HFFc6 (cell line): ENCODE measurements at regions not wholly inside any gene's neighbourhood (a gene's known extent, or its start where the extent isn't known, plus 50 kb on each side); places are given as distances from the start of the nearest gene placed in this dataset.
A peak's percentile ranks its signal among the peaks of the same experiment; 100 is the strongest.

ENCODE experiments used
- DNase-seq: peaks from one replicate; pipeline ENCODE4 v3.0.0-alpha.2; 2018
- H3K27ac Mint-ChIP-seq: 2 replicates; pipeline ENCODE4 v1.8.0; 2020; ENCODE audit warnings: mild to moderate bottlenecking, mixed read lengths
- H3K27me3 Mint-ChIP-seq: 2 replicates; pipeline ENCODE4 v1.8.0; 2021; ENCODE audit warnings: mild to moderate bottlenecking, moderate library complexity, mixed read lengths; ENCODE audit not compliant: insufficient read depth
- H3K36me3 Mint-ChIP-seq: 2 replicates; pipeline ENCODE4 v1.8.0; 2021; ENCODE audit warnings: low read depth, mixed read lengths
- H3K4me1 Mint-ChIP-seq: 2 replicates; pipeline ENCODE4 v1.8.0; 2020; ENCODE audit warnings: low read depth, mixed read lengths
- H3K4me3 Mint-ChIP-seq: 2 replicates; pipeline ENCODE4 v1.8.0; 2020; ENCODE audit warnings: mild to moderate bottlenecking, moderate library complexity, mixed read lengths
- H3K9me3 Mint-ChIP-seq: 2 replicates; pipeline ENCODE4 v1.8.0; 2020; ENCODE audit warnings: mild to moderate bottlenecking, mixed read lengths
- TF ChIP-seq, protein P1 (sequence below): fragments of 200-600 bp; sonication (generic); IDR thresholded peaks from 2 replicates; pipeline ENCODE4 v1.5.0; 2021; ENCODE audit warnings: antibody characterized with exemption, mild to moderate bottlenecking

DNA sequence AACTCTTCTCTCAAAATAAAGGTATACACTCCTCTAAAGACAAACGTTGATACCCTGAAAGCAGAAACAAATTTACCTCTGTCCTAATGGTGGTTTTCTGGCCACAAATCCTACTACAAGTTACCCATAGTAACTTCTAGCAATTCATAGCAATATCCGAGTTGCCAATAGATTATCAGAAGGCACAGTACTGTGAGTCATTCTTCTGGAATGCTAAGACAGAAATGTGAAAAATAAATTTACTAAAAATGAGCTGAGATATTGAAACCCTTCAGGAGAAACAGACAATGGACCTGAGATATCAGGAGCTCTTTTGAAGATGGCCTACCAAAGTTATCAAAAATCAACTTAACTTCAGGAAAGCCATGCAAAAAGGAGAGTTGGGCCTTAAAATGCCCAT is 715.0 kb upstream of the ADAMTS5 start:
- TF ChIP-seq, protein P1, sequence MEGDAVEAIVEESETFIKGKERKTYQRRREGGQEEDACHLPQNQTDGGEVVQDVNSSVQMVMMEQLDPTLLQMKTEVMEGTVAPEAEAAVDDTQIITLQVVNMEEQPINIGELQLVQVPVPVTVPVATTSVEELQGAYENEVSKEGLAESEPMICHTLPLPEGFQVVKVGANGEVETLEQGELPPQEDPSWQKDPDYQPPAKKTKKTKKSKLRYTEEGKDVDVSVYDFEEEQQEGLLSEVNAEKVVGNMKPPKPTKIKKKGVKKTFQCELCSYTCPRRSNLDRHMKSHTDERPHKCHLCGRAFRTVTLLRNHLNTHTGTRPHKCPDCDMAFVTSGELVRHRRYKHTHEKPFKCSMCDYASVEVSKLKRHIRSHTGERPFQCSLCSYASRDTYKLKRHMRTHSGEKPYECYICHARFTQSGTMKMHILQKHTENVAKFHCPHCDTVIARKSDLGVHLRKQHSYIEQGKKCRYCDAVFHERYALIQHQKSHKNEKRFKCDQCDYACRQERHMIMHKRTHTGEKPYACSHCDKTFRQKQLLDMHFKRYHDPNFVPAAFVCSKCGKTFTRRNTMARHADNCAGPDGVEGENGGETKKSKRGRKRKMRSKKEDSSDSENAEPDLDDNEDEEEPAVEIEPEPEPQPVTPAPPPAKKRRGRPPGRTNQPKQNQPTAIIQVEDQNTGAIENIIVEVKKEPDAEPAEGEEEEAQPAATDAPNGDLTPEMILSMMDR = no peak
- DNase-seq = no peak
- H3K27me3 Mint-ChIP-seq = no peaks in the 10 kb centered on the region
- peaks cover 23% of the 10 kb centered on the region for H3K4me1 Mint-ChIP-seq
- no peak overlapping the region for H3K4me3 Mint-ChIP-seq
- no peak overlapping the region for H3K27ac Mint-ChIP-seq
- H3K9me3 Mint-ChIP-seq = no peaks in the 10 kb centered on the region
- no peaks in the 10 kb centered on the region for H3K36me3 Mint-ChIP-seq

DNA sequence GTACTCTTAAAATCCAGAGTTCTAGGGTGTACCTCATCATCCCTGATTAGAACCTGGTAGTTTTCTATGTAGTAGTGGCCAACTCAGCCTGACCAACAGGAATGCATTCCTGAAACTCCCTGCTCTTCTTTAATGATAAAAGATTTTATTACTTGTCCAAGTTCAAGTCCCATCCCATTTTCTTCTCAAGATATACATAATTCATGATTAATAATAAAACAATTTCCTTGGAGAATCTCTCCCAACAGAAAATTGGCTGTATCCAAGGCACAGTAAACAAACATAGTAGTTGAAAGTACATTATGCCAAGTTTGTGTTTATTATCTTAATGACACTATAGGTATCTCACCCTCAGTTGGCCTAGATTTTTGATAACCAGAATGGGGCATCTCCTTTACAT is 714.1 kb upstream of the ADAMTS5 start:
- TF ChIP-seq, protein P1 = no peak
- H3K9me3 Mint-ChIP-seq = no peaks in the 10 kb centered on the region
- no peaks in the 10 kb centered on the region for H3K36me3 Mint-ChIP-seq
- H3K4me1 Mint-ChIP-seq = peaks cover 23% of the 10 kb centered on the region
- no peak overlapping the region for H3K4me3 Mint-ChIP-seq
- peak; percentile 37 for DNase-seq
- peak overlapping the region; percentile 36 for H3K27ac Mint-ChIP-seq
- no peaks in the 10 kb centered on the region for H3K27me3 Mint-ChIP-seq

DNA sequence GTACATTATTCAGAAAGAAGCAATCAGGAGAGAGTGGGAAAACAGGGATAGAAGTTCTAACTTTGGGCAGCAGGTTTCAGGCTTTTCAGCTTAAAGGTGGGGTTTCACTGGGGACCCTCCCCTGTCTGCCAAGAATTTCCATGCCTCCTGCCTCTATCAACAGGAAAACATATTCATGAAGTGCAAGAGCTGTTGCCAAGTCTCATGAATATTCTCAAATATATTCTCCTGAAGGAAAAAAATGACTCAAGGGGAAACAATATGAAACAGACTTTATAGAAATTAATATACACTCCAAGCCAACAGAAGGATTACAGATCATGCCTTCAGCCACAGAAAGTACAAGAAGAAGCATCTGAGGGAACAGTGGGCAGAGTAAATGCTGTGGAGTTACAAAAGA is 713.3 kb upstream of the ADAMTS5 start:
- no peak overlapping the region for H3K27ac Mint-ChIP-seq
- no peak overlapping the region for H3K4me3 Mint-ChIP-seq
- TF ChIP-seq, protein P1 = no peak
- H3K9me3 Mint-ChIP-seq = no peaks in the 10 kb centered on the region
- H3K27me3 Mint-ChIP-seq = no peaks in the 10 kb centered on the region
- no peaks in the 10 kb centered on the region for H3K36me3 Mint-ChIP-seq
- DNase-seq = no peak
- peaks cover 26% of the 10 kb centered on the region for H3K4me1 Mint-ChIP-seq

DNA sequence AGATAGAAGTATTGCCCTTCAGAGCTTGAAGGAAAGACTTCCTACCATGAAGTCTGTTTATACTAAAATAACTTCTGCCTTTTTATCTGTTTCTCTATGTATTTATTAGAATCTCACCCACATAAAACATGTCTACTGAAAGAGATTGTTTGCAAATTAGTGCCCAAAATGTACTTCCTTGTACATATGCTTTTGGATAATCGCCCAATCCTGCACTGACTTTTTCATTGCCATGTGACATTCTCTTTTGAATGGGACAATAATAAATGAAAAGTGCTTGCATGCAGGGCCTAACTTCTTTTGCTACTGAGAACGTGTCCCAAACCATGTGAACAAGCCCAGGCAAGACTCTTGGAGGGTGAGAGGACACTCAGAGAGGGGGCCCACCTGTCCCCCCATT is 711.6 kb upstream of the ADAMTS5 start:
- TF ChIP-seq, protein P1 = no peak
- no peak overlapping the region for H3K27ac Mint-ChIP-seq
- no peak overlapping the region for H3K4me3 Mint-ChIP-seq
- no peaks in the 10 kb centered on the region for H3K36me3 Mint-ChIP-seq
- H3K4me1 Mint-ChIP-seq = peaks cover 42% of the 10 kb centered on the region
- H3K27me3 Mint-ChIP-seq = no peaks in the 10 kb centered on the region
- H3K9me3 Mint-ChIP-seq = no peaks in the 10 kb centered on the region
- DNase-seq = no peak

DNA sequence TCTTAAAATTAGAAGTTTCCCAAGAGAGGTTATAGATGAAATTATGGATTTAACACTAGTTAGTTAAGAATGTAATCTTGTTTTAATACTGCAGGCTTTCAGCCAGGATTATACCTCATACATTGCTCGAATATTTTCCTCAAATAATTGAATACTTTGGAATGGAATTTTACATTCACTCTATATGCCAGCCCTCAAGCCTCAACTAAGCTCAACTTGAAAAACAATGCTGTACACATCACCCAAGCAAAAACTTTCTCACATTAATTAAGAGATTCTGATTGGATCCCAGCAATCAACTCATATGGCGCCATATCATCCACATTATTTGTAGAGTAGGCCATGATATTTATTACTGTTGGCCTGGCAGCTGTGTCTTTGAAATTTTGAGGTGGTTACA is 710.7 kb upstream of the ADAMTS5 start:
- H3K9me3 Mint-ChIP-seq = no peaks in the 10 kb centered on the region
- H3K36me3 Mint-ChIP-seq = no peaks in the 10 kb centered on the region
- TF ChIP-seq, protein P1 = no peak

DNA sequence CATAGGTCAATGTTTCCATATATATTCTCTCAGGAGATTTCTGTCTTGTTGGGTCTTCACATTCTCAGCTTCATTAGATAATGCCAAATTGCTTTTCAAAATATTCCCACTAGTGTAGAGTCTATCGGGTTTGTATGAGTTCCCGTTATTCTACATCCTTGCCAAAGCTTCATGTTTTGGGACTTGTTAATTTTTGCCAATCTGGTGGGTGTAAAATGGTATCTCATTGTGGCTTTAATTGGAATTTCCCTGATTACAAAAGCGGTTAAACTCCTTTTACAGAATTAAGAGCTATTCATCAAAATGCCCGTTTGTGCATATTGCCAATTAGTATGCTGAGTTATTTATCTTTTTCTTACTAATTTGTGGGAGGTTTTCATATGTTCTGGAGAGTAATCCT is 708.4 kb upstream of the ADAMTS5 start:
- no peaks in the 10 kb centered on the region for H3K36me3 Mint-ChIP-seq
- no peaks in the 10 kb centered on the region for H3K9me3 Mint-ChIP-seq
- H3K27me3 Mint-ChIP-seq = no peaks in the 10 kb centered on the region
- DNase-seq = no peak
- no peak overlapping the region for H3K27ac Mint-ChIP-seq
- H3K4me3 Mint-ChIP-seq = no peak overlapping the region
- TF ChIP-seq, protein P1 = no peak
- peaks cover 21% of the 10 kb centered on the region for H3K4me1 Mint-ChIP-seq

More for the DNA sequence above, 710.7 kb upstream of the ADAMTS5 start:
- no peaks in the 10 kb centered on the region for H3K27me3 Mint-ChIP-seq
- peaks cover 43% of the 10 kb centered on the region for H3K4me1 Mint-ChIP-seq
- no peak overlapping the region for H3K4me3 Mint-ChIP-seq
- H3K27ac Mint-ChIP-seq = no peak overlapping the region
- DNase-seq = no peak
